Type B pancreatic cell (in vitro differentiated cells): ENCODE measurements at regions not wholly inside any gene's neighbourhood (a gene's known extent, or its start where the extent isn't known, plus 50 kb on each side); places are given as distances from the start of the nearest gene placed in this dataset.
"Not testable (repeated sequence)": the region's sequence is repeated elsewhere in the genome, so short reads cannot be mapped to it uniquely, and the experiment has no call there.

Source experiments
- DNase-seq: peaks from one replicate; pipeline ENCODE4 v3.0.0; 2021; ENCODE audit warnings: mixed read lengths; ENCODE audit not compliant: unreplicated experiment; ENCODE audit errors: extremely low spot score
- H3K27ac Mint-ChIP-seq: 2 replicates; pipeline ENCODE4 v1.8.0; 2021; ENCODE audit warnings: mild to moderate bottlenecking, mixed read lengths
- H3K27me3 Mint-ChIP-seq: 2 replicates; pipeline ENCODE4 v1.8.0; 2021; ENCODE audit warnings: mixed read lengths
- H3K36me3 Mint-ChIP-seq: 2 replicates; pipeline ENCODE4 v1.8.0; 2021; ENCODE audit warnings: mixed read lengths
- H3K4me1 Mint-ChIP-seq: one replicate; pipeline ENCODE4 v1.8.0; 2021; ENCODE audit warnings: mixed read lengths; ENCODE audit not compliant: unreplicated experiment
- H3K4me3 Mint-ChIP-seq: 2 replicates; pipeline ENCODE4 v1.8.0; 2021; ENCODE audit warnings: mild to moderate bottlenecking, mixed read lengths
- H3K9me3 Mint-ChIP-seq: 2 replicates; pipeline ENCODE4 v1.8.0; 2021; ENCODE audit warnings: mixed read lengths
- TF ChIP-seq, protein P1 (sequence below): fragments of 200-600 bp; sonication (generic); conservative IDR thresholded peaks from 2 replicates; pipeline ENCODE4 v1.5.0; 2021; ENCODE audit warnings: antibody characterized with exemption, mild to moderate bottlenecking

DNA sequence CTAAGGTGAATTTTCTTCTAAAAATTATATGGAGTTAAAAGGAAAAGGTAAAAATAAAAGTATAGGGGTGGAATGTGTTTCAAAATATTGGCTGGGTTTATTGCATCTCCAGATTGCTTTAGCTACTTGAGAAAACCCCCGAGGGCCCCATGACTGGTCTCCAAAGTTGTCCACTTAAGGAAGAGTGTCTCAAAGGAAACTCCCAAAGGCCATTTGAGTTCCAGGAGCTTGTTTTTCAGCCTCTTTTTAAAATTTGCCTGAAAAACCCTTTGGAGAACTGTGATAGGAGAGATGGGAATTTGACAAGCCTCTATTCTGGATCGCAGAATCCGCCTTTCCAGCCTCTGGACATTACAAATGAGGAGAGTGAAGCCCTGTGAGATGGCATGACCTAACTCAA, 225.6 kb downstream of the ZNF326 start:
- H3K4me3 Mint-ChIP-seq: peak overlapping the region; percentile 91
- H3K27me3 Mint-ChIP-seq: no peaks in the 10 kb centered on the region
- H3K36me3 Mint-ChIP-seq: peaks cover 4% of the 10 kb centered on the region
- H3K27ac Mint-ChIP-seq: no peak overlapping the region
- peaks cover 4% of the 10 kb centered on the region for H3K4me1 Mint-ChIP-seq
- DNase-seq: no peak
- peaks cover 9% of the 10 kb centered on the region for H3K9me3 Mint-ChIP-seq
- TF ChIP-seq, protein P1, sequence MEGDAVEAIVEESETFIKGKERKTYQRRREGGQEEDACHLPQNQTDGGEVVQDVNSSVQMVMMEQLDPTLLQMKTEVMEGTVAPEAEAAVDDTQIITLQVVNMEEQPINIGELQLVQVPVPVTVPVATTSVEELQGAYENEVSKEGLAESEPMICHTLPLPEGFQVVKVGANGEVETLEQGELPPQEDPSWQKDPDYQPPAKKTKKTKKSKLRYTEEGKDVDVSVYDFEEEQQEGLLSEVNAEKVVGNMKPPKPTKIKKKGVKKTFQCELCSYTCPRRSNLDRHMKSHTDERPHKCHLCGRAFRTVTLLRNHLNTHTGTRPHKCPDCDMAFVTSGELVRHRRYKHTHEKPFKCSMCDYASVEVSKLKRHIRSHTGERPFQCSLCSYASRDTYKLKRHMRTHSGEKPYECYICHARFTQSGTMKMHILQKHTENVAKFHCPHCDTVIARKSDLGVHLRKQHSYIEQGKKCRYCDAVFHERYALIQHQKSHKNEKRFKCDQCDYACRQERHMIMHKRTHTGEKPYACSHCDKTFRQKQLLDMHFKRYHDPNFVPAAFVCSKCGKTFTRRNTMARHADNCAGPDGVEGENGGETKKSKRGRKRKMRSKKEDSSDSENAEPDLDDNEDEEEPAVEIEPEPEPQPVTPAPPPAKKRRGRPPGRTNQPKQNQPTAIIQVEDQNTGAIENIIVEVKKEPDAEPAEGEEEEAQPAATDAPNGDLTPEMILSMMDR: no peak

DNA sequence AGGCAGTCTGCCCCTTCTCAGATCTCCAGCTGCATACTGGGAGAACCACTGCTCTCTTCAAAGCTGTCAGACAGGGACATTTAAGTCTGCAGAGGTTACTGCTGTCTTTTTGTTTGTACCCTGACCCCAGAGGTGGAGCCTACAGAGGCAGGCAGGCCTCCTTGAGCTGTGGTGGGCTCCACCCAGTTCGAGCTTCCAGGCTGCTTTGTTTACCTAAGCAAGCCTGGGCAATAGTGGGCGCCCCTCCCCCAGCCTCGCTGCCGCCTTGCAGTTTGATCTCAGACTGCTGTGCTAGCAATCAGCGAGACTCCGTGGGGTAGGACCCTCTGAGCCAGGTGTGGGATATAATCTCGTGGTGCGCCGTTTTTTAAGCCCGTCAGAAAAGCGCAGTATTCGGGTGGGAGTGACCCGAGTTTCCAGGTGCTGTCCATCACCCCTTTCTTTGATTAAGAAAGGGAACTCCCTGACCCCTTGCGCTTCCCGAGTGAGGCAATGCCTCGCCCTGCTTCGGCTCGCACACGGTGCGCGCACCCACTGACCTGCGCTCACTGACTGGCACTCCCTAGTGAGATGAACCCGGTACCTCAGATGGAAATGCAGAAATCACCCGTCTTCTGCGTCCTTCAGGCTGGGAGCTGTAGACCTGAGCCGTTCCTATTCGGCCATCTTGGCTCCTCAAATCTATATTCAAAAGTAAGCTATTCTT, 224.4 kb downstream of the ZNF326 start:
- H3K27ac Mint-ChIP-seq: peak overlapping the region; percentile 79
- DNase-seq, H3K36me3 Mint-ChIP-seq, H3K27me3 Mint-ChIP-seq, H3K4me1 Mint-ChIP-seq, H3K9me3 Mint-ChIP-seq: not testable (repeated sequence)
- peak overlapping the region; percentile 91 for H3K4me3 Mint-ChIP-seq

DNA sequence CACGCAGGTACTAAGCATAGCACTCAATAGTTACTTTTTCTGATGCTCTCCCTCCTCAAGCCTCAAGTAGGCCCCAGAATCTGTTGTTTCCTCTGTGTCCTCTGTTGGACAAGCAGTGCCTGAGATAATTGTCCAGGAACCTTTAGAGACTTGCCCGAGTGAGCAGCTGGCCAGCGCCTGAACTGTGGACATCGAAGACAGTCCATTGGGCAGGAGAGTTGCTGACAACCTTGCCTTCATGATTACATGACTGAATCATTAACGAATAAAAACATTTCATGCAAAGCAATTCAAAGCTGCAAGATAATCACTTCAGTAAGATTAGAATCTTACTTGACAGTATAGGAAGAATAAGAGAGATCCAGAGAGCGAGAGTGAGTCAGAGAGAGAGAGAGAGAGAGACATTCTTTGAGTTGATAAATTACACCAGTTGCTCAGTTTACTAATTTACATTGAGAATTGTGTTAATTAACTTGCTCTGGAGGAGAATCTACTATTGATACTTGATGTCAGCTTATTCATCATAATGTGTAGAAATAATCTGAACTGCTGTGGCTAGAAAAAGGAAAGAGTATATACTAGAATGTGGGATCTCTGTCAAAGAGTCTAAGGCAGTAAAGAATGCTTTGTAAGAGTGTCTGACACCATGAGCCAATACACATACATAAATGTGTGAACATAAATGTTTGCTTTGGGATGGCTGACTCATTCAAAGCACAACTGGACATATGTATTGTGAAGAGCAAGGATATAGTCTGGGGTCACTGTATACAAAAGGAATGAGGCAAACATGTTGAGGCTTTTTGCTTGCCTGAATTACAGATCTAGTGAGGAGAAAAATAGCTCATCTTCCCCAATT, 216.0 kb downstream of the ZNF326 start:
- no peak overlapping the region for H3K27ac Mint-ChIP-seq
- peaks cover 3% of the 10 kb centered on the region for H3K27me3 Mint-ChIP-seq
- no peak overlapping the region for H3K4me3 Mint-ChIP-seq
- H3K4me1 Mint-ChIP-seq: no peaks in the 10 kb centered on the region
- H3K9me3 Mint-ChIP-seq: no peaks in the 10 kb centered on the region
- DNase-seq: no peak
- TF ChIP-seq, protein P1: no peak
- no peaks in the 10 kb centered on the region for H3K36me3 Mint-ChIP-seq

GRCh38 chr1:90208949-90209348, 214.0 kb downstream of the ZNF326 start:
- no peak overlapping the region for H3K27ac Mint-ChIP-seq
- H3K4me3 Mint-ChIP-seq: no peak overlapping the region
- peaks cover 3% of the 10 kb centered on the region for H3K27me3 Mint-ChIP-seq
- H3K9me3 Mint-ChIP-seq: no peaks in the 10 kb centered on the region
- no peaks in the 10 kb centered on the region for H3K36me3 Mint-ChIP-seq
- no peak for DNase-seq
- no peaks in the 10 kb centered on the region for H3K4me1 Mint-ChIP-seq
- TF ChIP-seq, protein P1: no peak

- no peaks in the 10 kb centered on the region for H3K4me1 Mint-ChIP-seq
- H3K36me3 Mint-ChIP-seq: no peaks in the 10 kb centered on the region
- DNase-seq: no peak
- no peak overlapping the region for H3K4me3 Mint-ChIP-seq
- TF ChIP-seq, protein P1: no peak
- no peak overlapping the region for H3K27ac Mint-ChIP-seq
- peaks cover 6% of the 10 kb centered on the region for H3K27me3 Mint-ChIP-seq
- no peaks in the 10 kb centered on the region for H3K9me3 Mint-ChIP-seq
These were observed 211.3 kb downstream of the ZNF326 start for GRCh38 chr1:90206260-90206659.

- H3K27ac Mint-ChIP-seq: no peak overlapping the region
- no peaks in the 10 kb centered on the region for H3K9me3 Mint-ChIP-seq
- H3K36me3 Mint-ChIP-seq: no peaks in the 10 kb centered on the region
- H3K4me1 Mint-ChIP-seq: no peaks in the 10 kb centered on the region
- no peak for DNase-seq
- TF ChIP-seq, protein P1: no peak
- peaks cover 6% of the 10 kb centered on the region for H3K27me3 Mint-ChIP-seq
- H3K4me3 Mint-ChIP-seq: no peak overlapping the region
These were observed 209.9 kb downstream of the ZNF326 start for GRCh38 chr1:90204780-90205179.
